Astrocyte (in vitro differentiated cells and primary cell): ENCODE measurements at regions not wholly inside any gene's neighbourhood (a gene's known extent, or its start where the extent isn't known, plus 50 kb on each side); places are given as distances from the start of the nearest gene placed in this dataset.
A peak's percentile ranks its signal among the peaks of the same experiment; 100 is the strongest.

Experiments
- DNase-seq: peaks from one replicate; pipeline ENCODE4 v3.0.0-alpha.2; 2010; ENCODE audit warnings: low read depth
- FAIRE-seq: peaks from 2 replicates; lab custom pipeline; 2011; peaks lifted over from hg19 to GRCh38; lab: Jason Lieb, UNC
- H2AFZ ChIP-seq: 2 replicates; pipeline ENCODE4 v1.6.0; 2012; ENCODE audit warnings: low read depth, low read length, inconsistent platforms
- H3K27ac ChIP-seq: 2 replicates; pipeline ENCODE4 v1.5.1; 2011; ENCODE audit warnings: low read depth, low read length, inconsistent platforms
- H3K27me3 ChIP-seq: 2 replicates; pipeline ENCODE4 v1.6.0; 2011; ENCODE audit warnings: low read length, inconsistent platforms; ENCODE audit not compliant: insufficient read depth
- H3K36me3 ChIP-seq: 2 replicates; pipeline ENCODE4 v1.5.1; 2011; ENCODE audit warnings: low read length, inconsistent platforms; ENCODE audit not compliant: insufficient read depth
- H3K4me1 ChIP-seq: 2 replicates; pipeline ENCODE4 v1.5.1; 2011; ENCODE audit warnings: low read length, inconsistent platforms; ENCODE audit not compliant: insufficient read depth
- H3K4me2 ChIP-seq: 2 replicates; pipeline ENCODE4 v1.6.0; 2012; ENCODE audit warnings: low read length, inconsistent platforms
- H3K4me3 ChIP-seq: 2 replicates; pipeline ENCODE4 v1.5.1; 2011; ENCODE audit warnings: low read depth, mild to moderate bottlenecking, low read length, inconsistent platforms; ENCODE audit not compliant: insufficient read depth
- H3K79me2 ChIP-seq: 2 replicates; pipeline ENCODE4 v1.6.0; 2012; ENCODE audit warnings: mild to moderate bottlenecking, low read length, inconsistent platforms; ENCODE audit not compliant: insufficient read depth
- H3K9ac ChIP-seq: 2 replicates; pipeline ENCODE4 v1.6.0; 2012; ENCODE audit warnings: mild to moderate bottlenecking, low read length, inconsistent platforms
- H3K9me3 ChIP-seq: 2 replicates; pipeline ENCODE4 v1.5.1; 2012; ENCODE audit warnings: low read depth, mild to moderate bottlenecking, low read length, inconsistent platforms; ENCODE audit not compliant: insufficient read depth
- H4K20me1 ChIP-seq: 2 replicates; pipeline ENCODE4 v1.6.0; 2012; ENCODE audit warnings: low read length, inconsistent platforms; ENCODE audit not compliant: insufficient read depth
- H3K27ac Mint-ChIP-seq: one replicate; pipeline ENCODE4 v1.8.0; 2021; ENCODE audit warnings: mild to moderate bottlenecking, mixed read lengths; ENCODE audit not compliant: unreplicated experiment
- H3K27me3 Mint-ChIP-seq: one replicate; pipeline ENCODE4 v1.8.0; 2021; ENCODE audit warnings: low read depth, mixed read lengths; ENCODE audit not compliant: unreplicated experiment
- H3K36me3 Mint-ChIP-seq: one replicate; pipeline ENCODE4 v1.8.0; 2021; ENCODE audit warnings: low read depth, mixed read lengths; ENCODE audit not compliant: unreplicated experiment
- H3K4me1 Mint-ChIP-seq: one replicate; pipeline ENCODE4 v1.8.0; 2021; ENCODE audit warnings: low read depth, mixed read lengths; ENCODE audit not compliant: unreplicated experiment
- H3K4me3 Mint-ChIP-seq: one replicate; pipeline ENCODE4 v1.8.0; 2021; ENCODE audit warnings: mild to moderate bottlenecking, moderate library complexity, mixed read lengths; ENCODE audit not compliant: unreplicated experiment
- H3K9me3 Mint-ChIP-seq: one replicate; pipeline ENCODE4 v1.8.0; 2021; ENCODE audit warnings: mild to moderate bottlenecking, mixed read lengths; ENCODE audit not compliant: unreplicated experiment
- EZH2 ChIP-seq: IDR thresholded peaks from 2 replicates; pipeline ENCODE4 v1.6.1; 2012; ENCODE audit warnings: mild to moderate bottlenecking, low read length, inconsistent platforms; ENCODE audit not compliant: insufficient read depth
- TF ChIP-seq, protein P1 (sequence below): IDR thresholded peaks from 2 replicates; pipeline ENCODE4 v1.5.1; 2011; ENCODE audit warnings: low read depth, mild to moderate bottlenecking, inconsistent platforms, low read length, moderate library complexity; ENCODE audit not compliant: insufficient read depth

DNA sequence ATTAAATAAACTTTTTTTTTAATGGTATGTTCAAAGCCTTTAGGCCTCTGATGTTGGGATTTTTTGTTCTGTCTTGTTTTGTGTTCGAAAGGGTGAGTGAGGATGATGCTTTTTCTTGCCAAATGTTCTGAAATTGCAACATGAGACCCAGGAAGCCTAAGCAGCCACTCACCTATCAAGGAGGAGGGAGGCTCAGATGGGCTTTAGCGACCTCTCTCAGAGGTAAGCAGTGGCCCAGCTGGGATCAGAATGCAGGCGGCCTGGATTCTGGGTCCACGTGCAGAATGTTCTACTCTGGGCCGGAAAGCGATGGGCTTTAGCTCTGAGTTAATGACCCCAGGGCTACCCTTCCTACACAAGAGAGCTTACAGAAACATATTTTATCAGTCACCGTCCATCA is 386.6 kb downstream of the SOX9 start:
- no peak overlapping the region for H3K4me3 Mint-ChIP-seq
- H3K27me3 ChIP-seq, result no peaks in the 10 kb centered on the region
- no peaks in the 10 kb centered on the region for H3K9me3 Mint-ChIP-seq

DNA sequence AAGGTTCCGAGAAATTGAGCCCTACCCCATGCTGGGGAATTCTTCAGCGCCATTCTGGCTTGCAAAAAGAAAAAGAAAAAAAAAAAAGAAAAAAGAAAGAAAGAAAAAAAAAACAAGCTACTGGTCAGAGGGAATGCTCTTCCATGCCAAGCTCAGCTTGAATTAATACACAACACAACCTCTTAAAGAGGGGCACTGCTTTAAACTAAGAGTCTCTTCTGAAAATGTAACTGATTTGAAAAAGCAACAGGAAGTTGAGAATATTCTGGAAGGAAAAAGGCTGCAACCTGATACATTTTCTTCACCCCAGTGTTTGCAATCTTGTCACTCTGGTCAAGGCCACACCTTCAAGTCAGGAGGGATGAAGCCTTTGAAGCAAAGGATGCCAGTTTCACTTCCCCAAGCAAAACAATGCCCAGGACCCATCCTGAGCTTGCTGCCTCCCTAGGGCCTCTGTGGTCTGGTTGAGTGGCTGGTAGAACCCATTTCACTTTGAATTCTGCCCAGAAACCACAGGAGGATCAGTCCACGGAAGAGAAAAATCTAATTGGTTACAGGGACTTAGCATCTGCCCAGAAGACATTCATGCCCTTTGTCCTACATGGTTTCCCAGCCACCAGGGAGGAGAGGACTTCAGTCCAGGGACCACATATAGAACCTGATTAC is 389.7 kb downstream of the SOX9 start:
- Histone ChIP-seq H3K36me3 (no peaks in the 10 kb centered on the region), H3K4me2 (peak overlapping the region; percentile 77), H3K9ac (peak overlapping the region; percentile 45), H3K27me3 (no peaks in the 10 kb centered on the region), H2AFZ (no peak overlapping the region), H3K4me3 (no peak overlapping the region), H3K79me2 (peaks cover 90% of the 10 kb centered on the region), H3K27ac (peak overlapping the region; percentile 8), H4K20me1 (peaks cover 45% of the 10 kb centered on the region), H3K9me3 (no peaks in the 10 kb centered on the region), H3K4me1 (peaks cover 52% of the 10 kb centered on the region)
- peak overlapping the region; percentile 11 for H3K4me3 Mint-ChIP-seq
- peaks cover 34% of the 10 kb centered on the region for H3K4me1 Mint-ChIP-seq
- FAIRE-seq (no peak), DNase-seq (peak; percentile 54)
- TF ChIP-seq, protein P1, sequence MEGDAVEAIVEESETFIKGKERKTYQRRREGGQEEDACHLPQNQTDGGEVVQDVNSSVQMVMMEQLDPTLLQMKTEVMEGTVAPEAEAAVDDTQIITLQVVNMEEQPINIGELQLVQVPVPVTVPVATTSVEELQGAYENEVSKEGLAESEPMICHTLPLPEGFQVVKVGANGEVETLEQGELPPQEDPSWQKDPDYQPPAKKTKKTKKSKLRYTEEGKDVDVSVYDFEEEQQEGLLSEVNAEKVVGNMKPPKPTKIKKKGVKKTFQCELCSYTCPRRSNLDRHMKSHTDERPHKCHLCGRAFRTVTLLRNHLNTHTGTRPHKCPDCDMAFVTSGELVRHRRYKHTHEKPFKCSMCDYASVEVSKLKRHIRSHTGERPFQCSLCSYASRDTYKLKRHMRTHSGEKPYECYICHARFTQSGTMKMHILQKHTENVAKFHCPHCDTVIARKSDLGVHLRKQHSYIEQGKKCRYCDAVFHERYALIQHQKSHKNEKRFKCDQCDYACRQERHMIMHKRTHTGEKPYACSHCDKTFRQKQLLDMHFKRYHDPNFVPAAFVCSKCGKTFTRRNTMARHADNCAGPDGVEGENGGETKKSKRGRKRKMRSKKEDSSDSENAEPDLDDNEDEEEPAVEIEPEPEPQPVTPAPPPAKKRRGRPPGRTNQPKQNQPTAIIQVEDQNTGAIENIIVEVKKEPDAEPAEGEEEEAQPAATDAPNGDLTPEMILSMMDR, result no peak
- no peak for TF ChIP-seq EZH2
- H3K27ac Mint-ChIP-seq, result peak overlapping the region; percentile 19
- no peaks in the 10 kb centered on the region for H3K36me3 Mint-ChIP-seq
- no peaks in the 10 kb centered on the region for H3K27me3 Mint-ChIP-seq
- no peaks in the 10 kb centered on the region for H3K9me3 Mint-ChIP-seq

More for the DNA sequence above, 386.6 kb downstream of the SOX9 start:
- no peak for TF ChIP-seq EZH2
- TF ChIP-seq, protein P1, result no peak
- FAIRE-seq, result no peak
- H3K9me3 ChIP-seq, result no peaks in the 10 kb centered on the region
- no peak overlapping the region for H2AFZ ChIP-seq
- Mint-ChIP-seq H3K36me3 (no peaks in the 10 kb centered on the region), H3K4me1 (peaks cover 28% of the 10 kb centered on the region), H3K27me3 (no peaks in the 10 kb centered on the region), H3K27ac (no peak overlapping the region)
- DNase-seq, result no peak
- no peak overlapping the region for H3K9ac ChIP-seq
- H3K79me2 ChIP-seq, result peaks cover 95% of the 10 kb centered on the region
- peaks cover 45% of the 10 kb centered on the region for H3K4me1 ChIP-seq
- H3K36me3 ChIP-seq, result no peaks in the 10 kb centered on the region
- no peak overlapping the region for H3K4me3 ChIP-seq
- H4K20me1 ChIP-seq, result peaks cover 56% of the 10 kb centered on the region
- no peak overlapping the region for H3K4me2 ChIP-seq
- H3K27ac ChIP-seq, result no peak overlapping the region

DNA sequence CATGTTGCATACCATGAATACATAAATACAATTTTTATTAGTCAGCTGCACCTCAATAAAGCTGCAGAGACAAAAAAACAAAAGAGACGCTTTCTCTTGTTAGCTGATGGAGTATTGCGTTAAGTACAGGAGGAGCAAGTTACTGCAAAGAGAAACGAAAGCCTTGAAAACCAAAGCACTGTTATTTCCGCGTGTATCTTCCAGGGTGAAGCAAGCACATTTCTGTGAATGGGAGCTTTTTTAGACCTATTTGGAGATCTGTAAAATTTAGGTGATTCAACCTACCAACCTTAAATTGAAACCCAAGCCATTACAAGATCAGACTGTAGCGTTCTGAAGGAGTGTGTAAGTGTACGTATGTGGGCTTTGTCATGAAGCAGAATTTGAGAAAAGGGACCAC is 390.4 kb downstream of the SOX9 start:
- Histone ChIP-seq H3K79me2 (peaks cover 92% of the 10 kb centered on the region), H3K36me3 (no peaks in the 10 kb centered on the region), H3K9ac (peak overlapping the region; percentile 45), H3K4me3 (peak overlapping the region; percentile 24), H3K9me3 (no peaks in the 10 kb centered on the region), H3K4me1 (peaks cover 59% of the 10 kb centered on the region), H2AFZ (no peak overlapping the region), H3K27me3 (no peaks in the 10 kb centered on the region), H3K27ac (peak overlapping the region; percentile 8), H3K4me2 (peak overlapping the region; percentile 77), H4K20me1 (peaks cover 49% of the 10 kb centered on the region)
- peak; percentile 39 for DNase-seq
- H3K4me1 Mint-ChIP-seq, result peaks cover 36% of the 10 kb centered on the region
- no peak for TF ChIP-seq EZH2
- TF ChIP-seq, protein P1, result no peak
- H3K27me3 Mint-ChIP-seq, result no peaks in the 10 kb centered on the region
- FAIRE-seq, result no peak
- H3K4me3 Mint-ChIP-seq, result no peak overlapping the region
- no peaks in the 10 kb centered on the region for H3K36me3 Mint-ChIP-seq
- no peak overlapping the region for H3K27ac Mint-ChIP-seq
- H3K9me3 Mint-ChIP-seq, result no peaks in the 10 kb centered on the region
